ENCODE measurements at regions not wholly inside any gene's neighbourhood (a gene's known extent, or its start where the extent isn't known, plus 50 kb on each side); places are given as distances from the start of the nearest gene placed in this dataset.

DNA sequence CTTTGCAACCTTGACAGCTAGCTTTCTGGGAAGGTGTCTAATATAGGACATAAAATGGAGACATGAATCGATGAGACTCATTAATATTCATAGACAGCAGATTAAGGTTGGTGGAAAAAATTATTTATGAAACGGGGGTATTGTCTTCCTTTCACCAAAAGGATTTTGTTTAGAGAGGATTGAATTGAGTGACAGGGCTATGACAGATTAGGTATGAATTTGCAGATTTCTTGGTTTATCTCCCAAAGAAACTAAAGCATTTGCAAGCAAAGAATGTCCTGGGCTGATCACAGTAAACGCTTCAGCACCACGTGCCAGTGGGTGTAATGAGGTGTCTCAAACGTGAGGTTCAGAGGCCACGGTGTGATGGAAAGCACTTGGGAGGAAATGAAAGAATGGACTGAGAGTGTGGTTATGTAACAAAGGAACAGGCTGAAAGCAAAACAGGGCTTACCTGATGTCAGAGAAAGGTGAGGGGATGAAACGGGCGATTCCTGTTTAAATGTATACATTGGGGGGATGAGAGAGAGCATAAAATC is 329.2 kb upstream of the NPVF start:
- TF ChIP-seq, protein P1, sequence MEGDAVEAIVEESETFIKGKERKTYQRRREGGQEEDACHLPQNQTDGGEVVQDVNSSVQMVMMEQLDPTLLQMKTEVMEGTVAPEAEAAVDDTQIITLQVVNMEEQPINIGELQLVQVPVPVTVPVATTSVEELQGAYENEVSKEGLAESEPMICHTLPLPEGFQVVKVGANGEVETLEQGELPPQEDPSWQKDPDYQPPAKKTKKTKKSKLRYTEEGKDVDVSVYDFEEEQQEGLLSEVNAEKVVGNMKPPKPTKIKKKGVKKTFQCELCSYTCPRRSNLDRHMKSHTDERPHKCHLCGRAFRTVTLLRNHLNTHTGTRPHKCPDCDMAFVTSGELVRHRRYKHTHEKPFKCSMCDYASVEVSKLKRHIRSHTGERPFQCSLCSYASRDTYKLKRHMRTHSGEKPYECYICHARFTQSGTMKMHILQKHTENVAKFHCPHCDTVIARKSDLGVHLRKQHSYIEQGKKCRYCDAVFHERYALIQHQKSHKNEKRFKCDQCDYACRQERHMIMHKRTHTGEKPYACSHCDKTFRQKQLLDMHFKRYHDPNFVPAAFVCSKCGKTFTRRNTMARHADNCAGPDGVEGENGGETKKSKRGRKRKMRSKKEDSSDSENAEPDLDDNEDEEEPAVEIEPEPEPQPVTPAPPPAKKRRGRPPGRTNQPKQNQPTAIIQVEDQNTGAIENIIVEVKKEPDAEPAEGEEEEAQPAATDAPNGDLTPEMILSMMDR (conservative IDR thresholded peaks at IDR 0.05; ENCODE audit: low read length), result no peak
- TF ChIP-seq EZH2phosphoT487 (IDR thresholded peaks at IDR 0.05; ENCODE audit: borderline replicate concordance, low read depth, low read length), result no peak

All from OCI-LY7 (cell line).